ENCODE measurements at regions not wholly inside any gene's neighbourhood (a gene's known extent, or its start where the extent isn't known, plus 50 kb on each side); places are given as distances from the start of the nearest gene placed in this dataset.
"Not testable (repeated sequence)": the region's sequence is repeated elsewhere in the genome, so short reads cannot be mapped to it uniquely, and the experiment has no call there.

DNA sequence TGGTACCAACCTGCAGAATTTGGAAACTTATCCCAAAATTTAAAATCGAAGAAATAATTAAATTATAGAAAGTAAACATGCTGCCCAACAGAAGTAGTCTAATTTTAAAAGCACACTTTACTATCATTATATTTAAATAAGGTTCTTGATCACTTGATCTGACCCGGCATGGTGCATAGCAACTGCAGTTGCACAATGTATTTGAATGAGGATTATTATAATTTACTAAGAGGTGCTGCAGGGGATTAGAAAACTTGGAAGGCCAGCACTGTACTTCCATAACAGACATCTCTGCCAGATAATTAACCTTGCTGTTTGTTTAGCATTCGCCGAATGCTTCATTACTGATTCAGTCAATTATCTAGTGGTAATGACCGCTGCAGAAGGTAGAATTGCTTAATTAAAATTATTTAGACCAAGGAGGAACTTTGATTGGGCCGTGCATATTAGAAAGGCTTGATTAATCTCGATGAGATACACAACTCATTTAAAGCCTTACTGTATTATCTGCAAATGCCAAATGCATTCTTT lies 971.6 kb downstream of the ZPLD1 start:
- no peak for DNase-seq (ENCODE audit: insufficient read length, low spot score)
- no peak for FAIRE-seq

DNA sequence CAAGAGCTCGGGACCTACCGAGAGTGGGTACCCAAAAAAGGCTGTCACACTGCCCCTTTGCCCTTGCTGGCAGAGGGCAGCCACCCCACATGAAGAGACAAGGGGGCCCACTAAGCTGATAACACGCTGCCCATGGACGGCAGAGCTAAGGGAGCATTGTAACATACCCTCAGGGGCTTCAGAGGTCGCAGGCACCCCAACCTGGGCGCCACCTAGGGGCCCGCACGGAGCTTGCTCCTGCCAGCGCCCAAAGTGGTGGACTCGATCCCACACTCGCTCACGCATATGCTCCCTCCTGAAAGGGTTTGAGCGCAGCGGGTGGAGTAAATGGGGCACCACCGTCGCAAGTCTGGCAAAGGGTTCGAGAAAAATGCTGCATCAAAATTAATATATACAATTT lies 975.4 kb downstream of the ZPLD1 start:
- FAIRE-seq = no peak
- no peak for DNase-seq (ENCODE audit: insufficient read length, low spot score)

DNA sequence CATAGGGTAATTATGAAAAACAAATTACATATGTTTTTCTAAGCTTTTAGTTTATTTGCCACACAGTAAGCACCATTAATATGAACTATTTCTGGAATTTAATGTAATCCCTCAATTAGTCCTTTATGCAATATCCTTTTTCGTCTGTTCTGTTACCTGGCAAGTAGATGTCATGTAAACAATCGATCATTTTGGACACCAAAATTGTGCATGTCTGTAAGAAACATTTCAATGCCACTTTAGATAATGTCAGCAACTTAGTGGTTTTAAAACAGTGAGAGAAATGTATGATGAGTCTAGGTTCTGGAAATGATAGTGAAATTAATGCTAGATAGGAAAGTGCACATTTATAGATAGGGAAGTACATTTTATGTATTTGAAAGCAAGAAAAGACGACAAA lies 986.6 kb downstream of the ZPLD1 start:
- DNase-seq (ENCODE audit: insufficient read length, low spot score) = no peak
- FAIRE-seq = no peak

DNA sequence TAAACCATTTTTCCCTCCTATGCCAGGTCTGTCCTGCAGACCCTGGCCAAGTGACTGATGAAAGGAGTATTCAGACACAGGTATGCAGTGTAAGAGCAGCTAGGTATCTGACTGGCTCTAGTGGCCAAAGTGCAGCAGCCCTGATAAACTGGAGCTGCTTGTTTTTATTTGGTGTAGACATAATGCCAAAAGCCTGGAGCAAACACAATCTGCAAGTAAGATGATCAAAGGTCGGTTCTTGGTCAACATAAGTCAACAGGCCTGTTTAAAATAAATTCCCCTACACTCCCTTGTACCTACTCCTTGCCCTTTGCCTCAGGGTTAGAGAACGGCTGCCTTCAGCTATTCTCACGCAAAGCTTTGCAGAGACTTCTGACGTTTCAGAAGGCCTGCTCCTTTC lies 1003.1 kb downstream of the ZPLD1 start:
- DNase-seq (ENCODE audit: insufficient read length, low spot score) (no peak), FAIRE-seq (no peak)

DNA sequence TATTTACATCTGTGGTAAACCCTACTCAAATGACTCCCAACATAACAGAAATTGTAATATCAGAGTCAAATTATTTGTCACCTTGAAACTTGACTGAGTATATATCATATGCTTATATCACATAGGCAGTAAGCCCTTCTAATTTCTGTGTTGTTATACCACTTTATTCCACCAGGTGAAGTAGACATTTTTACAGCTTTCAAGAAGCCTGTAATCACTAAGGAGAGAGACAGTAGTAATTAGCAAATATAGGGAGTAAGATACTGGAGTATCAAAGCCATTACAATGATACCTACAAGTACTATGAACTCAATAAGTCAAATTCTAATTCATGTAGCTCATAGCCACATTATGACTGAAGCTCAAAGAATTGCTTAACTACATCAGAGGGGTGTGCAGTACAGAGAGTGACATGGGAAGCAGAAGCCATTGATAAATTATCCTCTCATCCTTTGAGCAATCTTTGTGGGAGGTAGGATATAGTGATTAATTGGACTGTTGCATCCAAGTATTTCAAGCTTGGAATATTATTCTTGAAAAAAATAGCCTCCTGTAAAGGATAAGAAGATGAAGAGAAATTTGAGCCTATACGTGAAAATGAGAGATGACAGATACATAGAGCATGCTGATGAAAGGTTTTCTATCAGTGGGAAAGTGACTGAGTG lies 1005.9 kb downstream of the ZPLD1 start:
- FAIRE-seq (no peak), DNase-seq (ENCODE audit: insufficient read length, low spot score) (peak; percentile 1)

DNA sequence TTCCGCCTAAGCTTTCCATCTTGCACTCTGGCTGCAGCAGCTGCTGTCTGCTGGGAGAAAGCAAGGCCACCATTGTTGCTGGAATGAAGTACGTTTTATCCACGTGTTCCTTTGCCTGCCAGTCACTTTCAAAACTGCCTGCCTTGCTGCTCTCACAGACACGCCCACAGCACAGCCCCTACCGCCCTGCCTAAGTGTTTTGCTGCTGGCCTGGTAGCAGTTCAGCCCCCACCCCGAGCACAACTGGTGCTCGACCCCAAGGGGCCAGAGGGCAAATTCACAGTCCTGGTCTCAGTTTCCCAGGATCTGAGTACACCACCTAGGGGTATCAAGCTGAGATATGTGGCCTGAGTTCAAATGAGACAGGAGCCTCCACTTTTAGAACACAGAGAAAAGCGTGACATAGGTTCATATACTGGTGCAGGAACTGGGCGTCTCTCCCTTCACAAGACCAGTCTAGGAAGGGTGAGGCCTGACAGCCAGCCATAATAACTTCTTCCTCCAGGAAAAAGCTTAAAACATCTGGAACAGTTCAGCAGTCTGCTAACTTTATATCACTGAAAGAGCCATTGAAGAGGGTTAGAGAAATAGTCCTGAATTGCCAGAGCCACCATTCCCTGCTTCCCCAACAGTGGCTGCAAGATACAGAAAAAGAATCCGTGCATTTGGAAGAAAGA lies 1012.3 kb downstream of the ZPLD1 start:
- DNase-seq (ENCODE audit: insufficient read length, low spot score) (no peak), FAIRE-seq (no peak)

DNA sequence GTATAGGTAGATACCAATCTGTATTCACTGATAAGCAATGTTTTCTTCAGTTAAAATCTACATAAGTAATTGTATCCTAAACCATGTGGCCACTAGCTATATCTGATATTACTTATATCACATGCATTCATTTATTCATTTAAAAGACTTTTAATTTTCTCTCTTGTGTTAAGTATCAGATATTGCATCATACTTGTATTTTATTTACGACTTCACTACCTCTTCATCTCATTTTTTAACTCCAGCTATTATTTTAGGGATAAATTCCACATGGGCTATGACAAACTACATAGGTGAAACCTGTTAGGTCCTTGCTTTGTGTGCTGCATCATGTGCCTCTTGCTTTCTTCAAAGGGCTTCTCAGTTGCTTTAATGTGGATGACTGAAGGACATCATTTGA lies 1018.3 kb downstream of the ZPLD1 start:
- DNase-seq (ENCODE audit: insufficient read length, low spot score) (no peak), FAIRE-seq (no peak)

DNA sequence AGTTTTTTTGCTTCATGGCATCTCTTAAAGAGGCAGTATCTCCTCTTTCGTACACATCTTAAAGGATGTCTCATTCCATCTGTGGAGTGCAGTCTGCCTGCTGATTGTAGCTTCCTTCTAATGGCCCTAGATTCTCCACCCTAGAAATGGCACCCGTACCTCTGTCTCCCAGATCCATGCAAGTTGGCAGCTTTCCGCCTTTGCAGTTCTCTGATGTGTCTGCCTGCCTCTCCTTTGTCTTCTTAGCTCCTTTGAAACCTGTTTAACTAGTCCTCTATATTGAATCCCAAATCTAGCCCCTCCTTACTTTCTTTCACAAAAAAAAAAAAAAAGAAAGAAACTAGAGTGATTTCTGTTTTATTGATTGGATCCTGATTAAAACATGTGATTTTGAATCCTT lies 1025.0 kb downstream of the ZPLD1 start:
- FAIRE-seq = no peak
- no peak for DNase-seq (ENCODE audit: insufficient read length, low spot score)

DNA sequence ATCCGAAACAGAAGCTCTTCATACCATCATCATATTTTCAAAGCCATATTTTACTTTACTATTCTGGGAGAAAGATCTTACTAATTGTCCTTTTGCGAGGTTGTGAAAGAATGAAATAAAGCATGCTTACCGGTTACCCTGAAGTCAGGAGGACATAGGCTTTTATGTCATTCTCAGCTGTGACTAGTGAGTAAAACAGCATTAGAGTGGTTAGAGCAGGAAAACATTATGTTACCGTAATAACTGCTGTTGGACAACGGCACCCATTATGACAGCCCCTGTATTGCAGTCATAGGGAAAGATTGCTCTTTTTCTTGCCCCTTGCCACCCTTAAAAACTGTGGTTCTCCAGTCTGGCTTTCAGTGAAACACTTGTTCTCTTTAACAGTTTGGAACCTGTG lies 1035.7 kb downstream of the ZPLD1 start:
- FAIRE-seq = no peak

DNA sequence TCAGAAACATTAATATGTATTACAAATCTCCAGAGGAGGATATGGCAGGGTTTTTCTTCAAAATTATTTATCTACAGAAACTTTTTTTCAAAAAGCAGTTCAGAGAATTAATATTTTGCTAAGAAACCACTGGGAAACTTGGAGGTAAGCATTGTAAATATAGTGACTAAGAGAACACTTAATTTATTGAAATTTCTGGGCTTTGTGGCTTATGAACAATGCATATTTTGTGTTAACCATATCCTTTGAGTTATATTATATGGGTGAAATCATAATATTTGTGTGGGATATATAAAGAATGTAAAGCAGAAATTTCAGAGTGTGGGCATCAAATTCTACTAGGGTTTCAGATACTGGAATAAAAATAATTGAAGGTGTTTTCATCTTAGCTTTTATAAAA lies 1059.2 kb downstream of the ZPLD1 start:
- no peak for FAIRE-seq
- DNase-seq (ENCODE audit: insufficient read length, low spot score) = no peak

More for the DNA sequence above, 1035.7 kb downstream of the ZPLD1 start:
- no peak for DNase-seq (ENCODE audit: insufficient read length, low spot score)

DNA sequence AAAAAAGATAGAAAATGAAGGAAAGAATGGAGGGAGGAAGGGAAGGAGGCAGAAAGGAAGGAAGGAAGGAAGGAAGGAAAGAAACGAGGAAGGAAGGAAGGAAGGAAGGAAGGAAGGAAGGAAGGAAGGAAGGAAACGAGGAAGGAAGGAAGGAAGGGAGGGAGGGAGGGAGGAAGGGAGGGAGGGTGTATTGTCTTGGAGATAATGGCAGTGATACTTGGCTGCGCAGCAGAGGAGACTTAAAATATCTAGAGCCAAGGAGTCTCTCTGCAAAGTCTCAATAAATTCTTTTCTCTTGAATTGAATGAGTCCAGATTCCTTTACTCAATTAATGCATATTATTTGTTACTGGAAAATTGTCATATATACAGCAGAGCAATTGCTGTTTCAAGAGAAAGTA lies 1059.7 kb downstream of the ZPLD1 start:
- DNase-seq (ENCODE audit: insufficient read length, low spot score) = no peak
- FAIRE-seq = no peak

DNA sequence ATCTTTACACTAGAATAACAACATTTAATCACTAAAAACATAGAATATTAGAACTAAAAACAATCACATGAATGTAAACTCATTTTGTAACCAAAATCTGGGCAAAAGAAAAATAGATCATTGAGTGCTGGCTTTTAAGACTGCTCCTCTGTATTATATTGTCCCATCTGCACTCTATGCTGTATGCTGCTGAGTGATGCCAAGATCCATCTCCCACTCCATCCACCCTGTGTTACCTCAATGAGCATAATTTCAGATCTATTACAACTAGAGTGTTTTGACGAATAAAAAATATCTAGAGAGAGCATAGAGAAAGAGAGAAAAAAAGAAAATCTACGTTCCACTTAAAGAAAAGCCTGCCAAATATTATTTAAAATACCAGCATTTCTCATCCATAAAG lies 1060.4 kb downstream of the ZPLD1 start:
- FAIRE-seq (no peak), DNase-seq (ENCODE audit: insufficient read length, low spot score) (no peak)

DNA sequence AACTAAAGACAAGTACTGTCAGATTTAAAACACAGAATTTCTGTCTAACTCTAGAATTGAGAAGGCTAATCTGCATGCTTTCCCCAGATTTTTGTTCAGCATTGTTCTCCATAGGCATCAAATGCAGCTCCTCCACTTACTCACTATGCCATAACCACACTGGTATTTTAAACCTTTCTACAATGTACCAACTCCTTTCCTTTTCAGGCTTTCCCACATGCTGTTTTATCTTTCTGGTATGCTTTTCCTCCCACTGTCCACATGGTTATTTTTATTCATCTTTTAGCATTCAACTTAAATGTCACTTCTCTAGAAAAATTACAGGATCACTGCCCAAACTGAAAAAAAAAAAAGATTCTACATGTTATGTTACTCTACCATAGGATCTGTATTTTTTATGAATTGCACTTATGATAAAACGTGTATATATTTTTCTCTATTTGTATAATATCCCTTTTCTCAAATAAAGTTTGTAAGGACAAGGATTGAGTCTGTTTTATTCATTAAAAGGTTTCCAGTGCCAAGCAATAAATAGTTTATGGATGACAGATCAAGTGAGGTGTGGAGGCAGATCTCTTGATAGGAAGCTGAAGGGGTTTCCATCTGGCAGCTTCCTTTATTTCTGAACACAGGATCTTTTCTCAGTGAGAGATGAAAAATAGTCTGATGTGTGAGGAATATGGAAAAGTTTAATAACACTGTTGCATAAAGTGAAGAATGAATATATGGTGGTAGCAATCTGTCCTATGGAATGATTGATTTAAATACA lies 1064.5 kb downstream of the ZPLD1 start:
- DNase-seq (ENCODE audit: insufficient read length, low spot score) (no peak), FAIRE-seq (no peak)

DNA sequence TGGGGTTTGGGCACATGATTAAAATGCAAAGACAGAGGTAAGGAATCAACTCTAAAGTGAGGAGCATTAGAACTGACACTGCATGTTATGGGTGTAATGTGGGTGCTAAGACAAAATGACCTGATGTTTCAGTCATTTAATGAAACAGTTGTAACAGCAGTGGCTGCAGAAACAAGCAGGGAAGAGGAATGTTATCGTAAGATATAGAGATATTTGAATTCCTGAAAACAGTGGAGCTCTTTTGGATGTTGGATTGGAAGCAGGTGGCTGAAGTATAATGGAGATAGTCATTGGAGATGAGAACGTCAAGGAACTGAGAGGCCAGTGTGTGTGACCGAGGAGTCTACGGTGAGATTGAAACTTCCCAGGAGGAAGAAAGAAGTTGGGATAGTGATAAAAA lies 1065.2 kb downstream of the ZPLD1 start:
- FAIRE-seq (no peak), DNase-seq (ENCODE audit: insufficient read length, low spot score) (no peak)

DNA sequence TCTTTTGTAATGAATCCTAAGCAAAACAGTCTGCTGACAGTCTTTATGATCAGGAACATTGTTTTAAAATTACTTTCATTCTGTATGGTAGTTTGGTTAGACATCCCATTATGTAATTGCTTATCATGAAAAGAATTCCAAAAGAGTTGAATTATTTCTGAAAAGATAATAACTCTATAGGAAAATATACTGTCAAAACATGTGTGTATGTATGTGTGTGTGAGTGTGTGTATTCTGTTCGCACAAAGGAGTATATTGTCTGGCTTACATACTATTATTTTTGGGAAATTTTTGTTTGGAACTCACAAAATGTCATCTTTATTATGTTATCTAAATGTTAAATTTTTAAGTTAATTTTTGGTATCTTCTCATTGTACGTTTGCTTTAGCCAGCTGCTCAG lies 1075.9 kb downstream of the ZPLD1 start:
- FAIRE-seq (no peak), DNase-seq (ENCODE audit: insufficient read length, low spot score) (no peak)

DNA sequence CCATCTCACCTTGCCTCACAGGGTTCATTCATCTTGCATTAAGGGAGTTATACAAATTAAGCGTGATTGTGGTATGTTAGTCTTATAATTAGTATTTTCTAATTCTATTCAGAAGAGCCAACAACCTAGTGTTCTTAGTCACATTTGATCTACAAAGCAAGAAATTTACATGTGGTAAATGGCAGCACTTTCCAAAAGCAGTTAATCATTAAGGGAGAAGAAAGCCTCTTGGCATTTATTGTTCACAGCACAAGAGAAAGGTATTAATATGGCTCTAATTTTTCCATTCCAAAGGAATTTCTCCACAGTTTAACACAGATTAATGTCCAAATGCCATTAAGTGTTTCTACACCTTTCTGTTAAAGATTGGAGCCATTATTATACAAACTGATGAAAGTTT lies 1077.1 kb downstream of the ZPLD1 start:
- DNase-seq (ENCODE audit: insufficient read length, low spot score) (no peak), FAIRE-seq (no peak)

DNA sequence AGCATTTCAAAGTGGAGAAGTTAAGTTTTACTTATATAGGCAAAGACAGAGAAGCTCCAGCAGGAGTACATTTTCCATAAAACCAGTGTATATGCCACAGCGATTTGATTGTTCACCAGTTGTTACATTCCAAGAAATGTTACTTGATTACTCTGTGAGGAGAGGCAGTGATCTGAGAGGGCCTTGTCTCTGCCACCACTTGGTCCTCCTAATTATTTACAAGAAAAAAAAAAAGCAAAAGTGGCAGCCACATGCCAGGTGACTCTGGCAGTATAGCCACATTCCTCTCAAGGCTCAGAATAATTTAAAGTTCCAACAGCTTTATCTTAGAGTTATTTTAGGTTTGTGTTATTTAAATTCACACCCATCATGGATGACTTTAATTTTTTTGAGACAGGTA lies 1077.8 kb downstream of the ZPLD1 start:
- DNase-seq (ENCODE audit: insufficient read length, low spot score) (no peak), FAIRE-seq (no peak)

DNA sequence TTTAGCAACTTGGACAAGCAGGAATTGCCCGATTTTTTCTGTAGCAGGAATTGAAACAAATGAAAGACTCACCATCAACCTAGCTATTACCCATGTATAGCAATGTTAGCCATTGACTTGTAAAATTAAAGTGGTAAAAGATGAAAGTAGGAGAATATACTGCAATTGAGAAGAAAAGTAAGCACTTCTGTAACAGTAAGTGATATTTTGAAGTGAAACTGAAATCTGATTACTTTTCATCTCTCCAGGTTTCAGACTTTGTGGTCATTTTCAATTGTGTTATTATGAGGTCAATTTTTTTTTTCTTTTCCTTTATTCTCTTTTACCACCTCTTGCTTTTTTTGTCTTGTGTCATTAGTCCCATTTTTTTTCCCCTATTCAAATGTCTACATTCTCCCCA lies 1078.2 kb downstream of the ZPLD1 start:
- FAIRE-seq = no peak
- DNase-seq (ENCODE audit: insufficient read length, low spot score) = no peak

DNA sequence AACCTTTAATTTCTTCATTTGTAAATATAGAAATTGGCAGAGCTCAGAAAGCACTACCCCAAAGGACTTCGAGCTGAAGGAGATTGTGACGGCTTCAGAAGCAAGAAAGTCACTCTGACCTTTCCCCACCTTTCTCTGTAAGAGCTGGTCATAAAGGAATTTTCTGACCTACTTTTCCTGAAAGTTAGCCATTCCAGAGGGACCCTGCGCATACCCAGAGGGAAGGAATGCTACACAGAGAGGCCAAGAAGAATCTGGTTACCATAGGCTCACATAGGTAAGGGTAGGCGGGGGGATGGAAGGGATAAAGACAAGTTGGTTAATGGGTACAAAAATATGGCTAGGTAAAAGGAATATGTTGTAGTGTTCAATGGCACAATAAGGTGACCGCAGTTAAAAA lies 1080.3 kb downstream of the ZPLD1 start:
- no peak for DNase-seq (ENCODE audit: insufficient read length, low spot score)
- FAIRE-seq = no peak

DNA sequence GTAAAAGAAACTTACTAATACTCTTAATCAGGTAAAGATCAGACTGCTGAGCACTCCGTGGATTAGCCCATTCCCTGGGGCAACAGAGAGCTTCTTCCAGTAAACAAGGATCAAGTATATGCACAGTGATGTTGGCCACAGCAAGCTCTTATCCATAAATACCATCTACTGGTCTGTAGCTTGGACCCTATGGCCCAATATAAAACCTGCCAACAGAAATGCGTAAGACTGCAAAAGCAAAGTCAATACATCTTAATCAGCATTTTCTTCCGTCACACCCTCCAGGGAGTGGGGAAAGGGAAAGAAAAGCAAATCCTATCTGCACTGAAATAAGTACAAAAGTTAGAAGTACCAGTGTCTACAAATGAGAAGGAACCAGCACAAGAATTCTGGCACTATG lies 1082.1 kb downstream of the ZPLD1 start:
- DNase-seq (ENCODE audit: insufficient read length, low spot score) (no peak), FAIRE-seq (no peak)

DNA sequence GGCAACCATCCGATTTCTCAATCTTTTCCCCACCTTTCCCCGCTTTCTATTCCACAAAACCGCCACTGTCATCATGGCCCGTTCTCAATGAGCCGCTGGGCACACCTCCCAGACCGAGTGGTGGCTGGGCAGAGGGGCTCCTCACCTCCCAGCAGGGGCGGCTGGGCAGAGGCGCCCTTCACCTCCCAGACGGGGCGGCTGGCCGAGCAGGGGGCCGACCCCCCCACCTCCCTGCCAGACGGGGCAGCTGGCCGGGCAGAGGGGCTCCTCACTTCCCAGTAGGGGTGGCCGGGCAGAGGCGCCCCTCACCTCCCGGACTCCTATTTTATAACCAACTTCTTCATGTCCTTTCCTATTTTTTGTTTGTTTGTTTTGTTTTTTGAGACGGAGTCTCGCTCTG lies 1096.5 kb downstream of the ZPLD1 start:
- FAIRE-seq = not testable (repeated sequence)

DNA sequence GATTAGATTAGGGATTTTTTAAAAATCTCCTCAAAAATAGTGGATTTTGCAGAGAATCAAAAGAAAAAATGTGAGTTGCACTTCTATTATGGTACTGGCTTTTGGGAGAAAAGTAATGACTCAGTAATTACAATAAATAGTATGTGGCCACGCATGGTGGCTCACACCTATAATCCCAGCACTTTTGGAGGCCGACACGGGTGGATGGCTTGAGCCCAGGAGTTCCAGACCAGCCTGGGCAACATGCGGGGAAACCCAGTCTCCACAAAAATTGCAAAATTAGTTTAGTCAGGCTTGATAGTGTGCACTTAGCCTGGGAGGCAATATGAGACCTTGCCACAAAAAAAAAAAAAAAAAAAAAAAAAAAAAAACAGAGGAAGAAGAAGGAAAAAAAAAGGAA lies 1098.2 kb downstream of the ZPLD1 start:
- no peak for DNase-seq (ENCODE audit: insufficient read length, low spot score)
- FAIRE-seq = no peak

More for the DNA sequence above, 1096.5 kb downstream of the ZPLD1 start:
- DNase-seq (ENCODE audit: insufficient read length, low spot score) = not testable (repeated sequence)
